Fibroblast of villous mesenchyme (primary cell): ENCODE measurements at regions not wholly inside any gene's neighbourhood (a gene's known extent, or its start where the extent isn't known, plus 50 kb on each side); places are given as distances from the start of the nearest gene placed in this dataset.
"Not testable (repeated sequence)": the region's sequence is repeated elsewhere in the genome, so short reads cannot be mapped to it uniquely, and the experiment has no call there.

Experiments
- DNase-seq: peaks from one replicate; pipeline ENCODE4 v3.0.0-alpha.2; 2010; ENCODE audit warnings: low read depth
- H3K4me3 ChIP-seq: 2 replicates; pipeline ENCODE4 v1.5.1; 2011; ENCODE audit warnings: low read depth, mild to moderate bottlenecking, low read length
- CTCF ChIP-seq: IDR thresholded peaks from 2 replicates; pipeline ENCODE4 v1.5.1; 2012; ENCODE audit warnings: low read depth, mild to moderate bottlenecking, low read length; ENCODE audit not compliant: insufficient read depth

- H3K4me3 ChIP-seq, result no peak overlapping the region
- no peak for DNase-seq
- TF ChIP-seq CTCF, result no peak
Measured at GRCh38 chr5:32165-32564, 59.8 kb upstream of the PLEKHG4B start.

GRCh38 chr5:35521-35920 is 56.4 kb upstream of the PLEKHG4B start:
- DNase-seq, H3K4me3 ChIP-seq: not testable (repeated sequence)

- DNase-seq, H3K4me3 ChIP-seq: not testable (repeated sequence)
Measured at GRCh38 chr5:37207-37606, 54.8 kb upstream of the PLEKHG4B start.

- no peak overlapping the region for H3K4me3 ChIP-seq
- no peak for DNase-seq
- TF ChIP-seq CTCF, result no peak
Measured at GRCh38 chr5:39979-40583, 51.9 kb upstream of the PLEKHG4B start.
